Loucy (cell line): ENCODE measurements at regions not wholly inside any gene's neighbourhood (a gene's known extent, or its start where the extent isn't known, plus 50 kb on each side); places are given as distances from the start of the nearest gene placed in this dataset.

Source experiments
- H2AFZ ChIP-seq: fragments of 200-600 bp; sonication (generic); 2 replicates; pipeline ENCODE4 v1.6.0; 2016; ENCODE audit warnings: antibody characterized with exemption, mild to moderate bottlenecking, low read length, moderate library complexity
- H3F3A ChIP-seq: fragments of 200-600 bp; 2 replicates; pipeline ENCODE4 v1.6.0; 2016; ENCODE audit warnings: antibody characterized with exemption, low read depth, mild to moderate bottlenecking
- H3K27me3 ChIP-seq: fragments of 200-600 bp; sonication (generic); 2 replicates; pipeline ENCODE4 v1.6.1; 2014; ENCODE audit warnings: low read length, mild to moderate bottlenecking; ENCODE audit not compliant: insufficient read depth, poor library complexity, severe bottlenecking
- H3K36me3 ChIP-seq: fragments of 200-600 bp; sonication (generic); 2 replicates; pipeline ENCODE4 v1.6.1; 2016; ENCODE audit warnings: low read length; ENCODE audit not compliant: insufficient read depth
- H3K4me1 ChIP-seq: fragments of 200-600 bp; sonication (generic); 2 replicates; pipeline ENCODE4 v1.5.1; 2014; ENCODE audit warnings: low read length, mild to moderate bottlenecking; ENCODE audit not compliant: insufficient read depth, poor library complexity, severe bottlenecking
- H3K4me2 ChIP-seq: fragments of 200-600 bp; sonication (generic); 2 replicates; pipeline ENCODE4 v1.6.0; 2014; ENCODE audit warnings: antibody characterized with exemption, low read length, low read depth, mild to moderate bottlenecking; ENCODE audit not compliant: poor library complexity, severe bottlenecking
- H3K4me3 ChIP-seq: fragments of 200-600 bp; sonication (generic); 2 replicates; pipeline ENCODE4 v1.5.1; 2014; ENCODE audit warnings: low read length, mild to moderate bottlenecking, mixed read lengths; ENCODE audit not compliant: poor library complexity, severe bottlenecking
- H3K79me2 ChIP-seq: fragments of 200-600 bp; sonication (generic); 2 replicates; pipeline ENCODE4 v1.6.1; 2014; ENCODE audit warnings: low read length; ENCODE audit not compliant: insufficient read depth
- H3K9ac ChIP-seq: fragments of 200-600 bp; sonication (generic); 2 replicates; pipeline ENCODE4 v1.6.0; 2014; ENCODE audit warnings: mild to moderate bottlenecking, low read depth, low read length, moderate library complexity; ENCODE audit not compliant: poor library complexity, severe bottlenecking
- H3K9me2 ChIP-seq: fragments of 200-600 bp; sonication (generic); replicated peaks from 2 replicates; pipeline ENCODE4 v1.6.1; 2016; ENCODE audit warnings: low read depth, low read length, mixed read lengths
- H3K9me3 ChIP-seq: fragments of 200-600 bp; sonication (generic); 2 replicates; pipeline ENCODE4 v1.6.1; 2014; ENCODE audit warnings: mild to moderate bottlenecking, antibody characterized with exemption, low read length, low read depth; ENCODE audit not compliant: insufficient read depth
- H4K20me1 ChIP-seq: fragments of 200-600 bp; sonication (generic); 2 replicates; pipeline ENCODE4 v1.6.0; 2014; ENCODE audit warnings: antibody characterized with exemption, low read length, mild to moderate bottlenecking; ENCODE audit not compliant: insufficient read depth, poor library complexity, severe bottlenecking
- CTCF ChIP-seq: fragments of 200-600 bp; sonication (generic); conservative IDR thresholded peaks from 2 replicates; pipeline ENCODE4 v1.5.1; 2014; ENCODE audit warnings: mild to moderate bottlenecking, antibody characterized with exemption, low read length
- EZH2phosphoT487 ChIP-seq: fragments of 200-600 bp; IDR thresholded peaks from 2 replicates; pipeline ENCODE4 v1.6.1; 2018; ENCODE audit warnings: antibody characterized with exemption, mild to moderate bottlenecking, moderate library complexity, borderline replicate concordance

GRCh38 chr7:19304086-19304485 lies 158.9 kb upstream of the FERD3L start:
- H3K4me3 ChIP-seq: no peak overlapping the region
- TF ChIP-seq CTCF: no peak
- no peak for TF ChIP-seq EZH2phosphoT487

GRCh38 chr7:19302731-19303130 lies 157.5 kb upstream of the FERD3L start:
- Histone ChIP-seq H3K36me3 (no peaks in the 10 kb centered on the region), H3K9ac (no peak overlapping the region), H3K4me1 (peaks cover 6% of the 10 kb centered on the region), H3F3A (no peaks in the 10 kb centered on the region), H3K9me3 (no peaks in the 10 kb centered on the region), H4K20me1 (no peaks in the 10 kb centered on the region), H3K4me3 (peak overlapping the region; percentile 27), H3K79me2 (no peaks in the 10 kb centered on the region), H2AFZ (peak overlapping the region; percentile 57; the same call in 1 of the 2 replicates), H3K27me3 (no peaks in the 10 kb centered on the region), H3K9me2 (no peaks in the 10 kb centered on the region), H3K4me2 (peak overlapping the region; percentile 35)
- TF ChIP-seq EZH2phosphoT487 (no peak), CTCF (no peak)

More at GRCh38 chr7:19304086-19304485, 158.9 kb upstream of the FERD3L start:
- Histone ChIP-seq H4K20me1 (no peaks in the 10 kb centered on the region), H2AFZ (no peak overlapping the region), H3K4me2 (no peak overlapping the region), H3K9ac (no peak overlapping the region), H3K36me3 (no peaks in the 10 kb centered on the region), H3K9me3 (no peaks in the 10 kb centered on the region), H3K79me2 (no peaks in the 10 kb centered on the region), H3K9me2 (no peaks in the 10 kb centered on the region), H3F3A (no peaks in the 10 kb centered on the region), H3K27me3 (no peaks in the 10 kb centered on the region), H3K4me1 (peaks cover 6% of the 10 kb centered on the region)

GRCh38 chr7:19296617-19297016 lies 151.4 kb upstream of the FERD3L start:
- Histone ChIP-seq H3F3A (no peaks in the 10 kb centered on the region), H2AFZ (no peak overlapping the region), H3K9me2 (no peaks in the 10 kb centered on the region), H4K20me1 (no peaks in the 10 kb centered on the region), H3K4me3 (no peak overlapping the region), H3K36me3 (no peaks in the 10 kb centered on the region), H3K4me1 (no peaks in the 10 kb centered on the region), H3K4me2 (no peak overlapping the region), H3K9me3 (no peaks in the 10 kb centered on the region), H3K27me3 (no peaks in the 10 kb centered on the region), H3K79me2 (no peaks in the 10 kb centered on the region), H3K9ac (no peak overlapping the region)
- TF ChIP-seq EZH2phosphoT487: no peak
- no peak for TF ChIP-seq CTCF
